ENCODE measurements at regions not wholly inside any gene's neighbourhood (a gene's known extent, or its start where the extent isn't known, plus 50 kb on each side); places are given as distances from the start of the nearest gene placed in this dataset.
"Not testable (repeated sequence)": the region's sequence is repeated elsewhere in the genome, so short reads cannot be mapped to it uniquely, and the experiment has no call there.

- H4K20me1 ChIP-seq (ENCODE audit: insufficient read depth, low read depth, low read length) = no peaks in the 10 kb centered on the region
- H2AFZ ChIP-seq (ENCODE audit: low read length) = no peak overlapping the region
- no peak for DNase-seq
- no peaks in the 10 kb centered on the region for H3K9me3 ChIP-seq (ENCODE audit: low read length)
- H3K27me3 ChIP-seq (ENCODE audit: low read length) = no peaks in the 10 kb centered on the region
- no peaks in the 10 kb centered on the region for H3K36me3 ChIP-seq (ENCODE audit: insufficient read depth, low read length)
- no peak overlapping the region for H3K9ac ChIP-seq (ENCODE audit: low read length)
- no peaks in the 10 kb centered on the region for H3K4me1 ChIP-seq (ENCODE audit: low read length)
- no peak overlapping the region for H3K27ac ChIP-seq (ENCODE audit: low read length)
- no peak overlapping the region for H3K4me2 ChIP-seq (ENCODE audit: low read depth, low read length, poor library complexity, severe bottlenecking)
- no peaks in the 10 kb centered on the region for H3K79me2 ChIP-seq (ENCODE audit: low read length)
- no peak overlapping the region for H3K4me3 ChIP-seq (ENCODE audit: low read length)
- H3K9me2 ChIP-seq (replicated peaks; ENCODE audit: insufficient read depth, low read length) = no peaks in the 10 kb centered on the region
Observed at GRCh38 chr9:87370049-87370685, 127.5 kb upstream of the DAPK1 start.

- H4K20me1 ChIP-seq (ENCODE audit: insufficient read depth, low read depth, low read length) = no peaks in the 10 kb centered on the region
- no peak overlapping the region for H3K9ac ChIP-seq (ENCODE audit: low read length)
- no peaks in the 10 kb centered on the region for H3K4me1 ChIP-seq (ENCODE audit: low read length)
- H3K4me2 ChIP-seq (ENCODE audit: low read depth, low read length, poor library complexity, severe bottlenecking) = no peak overlapping the region
- no peaks in the 10 kb centered on the region for H3K9me2 ChIP-seq (replicated peaks; ENCODE audit: insufficient read depth, low read length)
- H3K79me2 ChIP-seq (ENCODE audit: low read length) = no peaks in the 10 kb centered on the region
- H2AFZ ChIP-seq (ENCODE audit: low read length) = no peak overlapping the region
- no peak overlapping the region for H3K27ac ChIP-seq (ENCODE audit: low read length)
- no peaks in the 10 kb centered on the region for H3K9me3 ChIP-seq (ENCODE audit: low read length)
- DNase-seq = no peak
- H3K4me3 ChIP-seq (ENCODE audit: low read length) = no peak overlapping the region
- H3K36me3 ChIP-seq (ENCODE audit: insufficient read depth, low read length) = no peaks in the 10 kb centered on the region
- no peaks in the 10 kb centered on the region for H3K27me3 ChIP-seq (ENCODE audit: low read length)
Observed at GRCh38 chr9:87371795-87372355, 125.8 kb upstream of the DAPK1 start.

GRCh38 chr9:87372356-87372851, 125.3 kb upstream of the DAPK1 start:
- Histone ChIP-seq H3K4me2 (ENCODE audit: low read depth, low read length, poor library complexity, severe bottlenecking) (no peak overlapping the region), H3K4me1 (ENCODE audit: low read length) (no peaks in the 10 kb centered on the region), H3K9me2 (replicated peaks; ENCODE audit: insufficient read depth, low read length) (no peaks in the 10 kb centered on the region), H3K27me3 (ENCODE audit: low read length) (no peaks in the 10 kb centered on the region), H3K27ac (ENCODE audit: low read length) (no peak overlapping the region), H3K9ac (ENCODE audit: low read length) (no peak overlapping the region), H2AFZ (ENCODE audit: low read length) (no peak overlapping the region), H3K9me3 (ENCODE audit: low read length) (no peaks in the 10 kb centered on the region), H4K20me1 (ENCODE audit: insufficient read depth, low read depth, low read length) (no peaks in the 10 kb centered on the region), H3K4me3 (ENCODE audit: low read length) (no peak overlapping the region), H3K36me3 (ENCODE audit: insufficient read depth, low read length) (no peaks in the 10 kb centered on the region), H3K79me2 (ENCODE audit: low read length) (no peaks in the 10 kb centered on the region)
- DNase-seq = no peak

GRCh38 chr9:87374023-87374919, 123.4 kb upstream of the DAPK1 start:
- not testable (repeated sequence) for H3K4me1 ChIP-seq (ENCODE audit: low read length); DNase-seq; H3K27ac ChIP-seq (ENCODE audit: low read length); H3K4me2 ChIP-seq (ENCODE audit: low read depth, low read length, poor library complexity, severe bottlenecking); H3K9ac ChIP-seq (ENCODE audit: low read length); H3K27me3 ChIP-seq (ENCODE audit: low read length); H2AFZ ChIP-seq (ENCODE audit: low read length); H3K4me3 ChIP-seq (ENCODE audit: low read length); H3K9me3 ChIP-seq (ENCODE audit: low read length); H3K36me3 ChIP-seq (ENCODE audit: insufficient read depth, low read length); H3K79me2 ChIP-seq (ENCODE audit: low read length); H3K9me2 ChIP-seq (replicated peaks; ENCODE audit: insufficient read depth, low read length); H4K20me1 ChIP-seq (ENCODE audit: insufficient read depth, low read depth, low read length)

- Histone ChIP-seq H3K36me3 (ENCODE audit: insufficient read depth, low read length) (no peaks in the 10 kb centered on the region), H3K9ac (ENCODE audit: low read length) (no peak overlapping the region), H3K9me3 (ENCODE audit: low read length) (no peaks in the 10 kb centered on the region), H3K27ac (ENCODE audit: low read length) (no peak overlapping the region), H3K9me2 (replicated peaks; ENCODE audit: insufficient read depth, low read length) (no peaks in the 10 kb centered on the region), H3K79me2 (ENCODE audit: low read length) (no peaks in the 10 kb centered on the region), H3K27me3 (ENCODE audit: low read length) (no peaks in the 10 kb centered on the region), H3K4me3 (ENCODE audit: low read length) (no peak overlapping the region), H4K20me1 (ENCODE audit: insufficient read depth, low read depth, low read length) (no peaks in the 10 kb centered on the region), H2AFZ (ENCODE audit: low read length) (no peak overlapping the region), H3K4me2 (ENCODE audit: low read depth, low read length, poor library complexity, severe bottlenecking) (no peak overlapping the region), H3K4me1 (ENCODE audit: low read length) (no peaks in the 10 kb centered on the region)
- DNase-seq = no peak
Observed at GRCh38 chr9:87375397-87376073, 122.1 kb upstream of the DAPK1 start.

- Histone ChIP-seq H3K36me3 (ENCODE audit: insufficient read depth, low read length) (no peaks in the 10 kb centered on the region), H3K9me2 (replicated peaks; ENCODE audit: insufficient read depth, low read length) (no peaks in the 10 kb centered on the region), H3K27ac (ENCODE audit: low read length) (no peak overlapping the region), H3K9ac (ENCODE audit: low read length) (no peak overlapping the region), H4K20me1 (ENCODE audit: insufficient read depth, low read depth, low read length) (no peaks in the 10 kb centered on the region), H2AFZ (ENCODE audit: low read length) (no peak overlapping the region), H3K4me2 (ENCODE audit: low read depth, low read length, poor library complexity, severe bottlenecking) (no peak overlapping the region), H3K4me1 (ENCODE audit: low read length) (no peaks in the 10 kb centered on the region), H3K9me3 (ENCODE audit: low read length) (no peaks in the 10 kb centered on the region), H3K27me3 (ENCODE audit: low read length) (no peaks in the 10 kb centered on the region), H3K79me2 (ENCODE audit: low read length) (no peaks in the 10 kb centered on the region), H3K4me3 (ENCODE audit: low read length) (no peak overlapping the region)
- no peak for DNase-seq
Observed at GRCh38 chr9:87378676-87379075, 119.0 kb upstream of the DAPK1 start.

- no peak overlapping the region for H3K4me3 ChIP-seq (ENCODE audit: low read length)
- H3K9me3 ChIP-seq (ENCODE audit: low read length) = no peaks in the 10 kb centered on the region
- no peak overlapping the region for H3K9ac ChIP-seq (ENCODE audit: low read length)
- no peaks in the 10 kb centered on the region for H3K36me3 ChIP-seq (ENCODE audit: insufficient read depth, low read length)
- no peak for DNase-seq
- no peaks in the 10 kb centered on the region for H4K20me1 ChIP-seq (ENCODE audit: insufficient read depth, low read depth, low read length)
- no peaks in the 10 kb centered on the region for H3K27me3 ChIP-seq (ENCODE audit: low read length)
- H3K9me2 ChIP-seq (replicated peaks; ENCODE audit: insufficient read depth, low read length) = no peaks in the 10 kb centered on the region
- H3K79me2 ChIP-seq (ENCODE audit: low read length) = no peaks in the 10 kb centered on the region
- no peak overlapping the region for H3K4me2 ChIP-seq (ENCODE audit: low read depth, low read length, poor library complexity, severe bottlenecking)
- no peak overlapping the region for H2AFZ ChIP-seq (ENCODE audit: low read length)
- H3K4me1 ChIP-seq (ENCODE audit: low read length) = no peaks in the 10 kb centered on the region
- no peak overlapping the region for H3K27ac ChIP-seq (ENCODE audit: low read length)
Observed at GRCh38 chr9:87379300-87379699, 118.4 kb upstream of the DAPK1 start.

All from Karpas-422 (cell line).